Ramos (cell line): ENCODE measurements at regions not wholly inside any gene's neighbourhood (a gene's known extent, or its start where the extent isn't known, plus 50 kb on each side); places are given as distances from the start of the nearest gene placed in this dataset.
"Not testable (repeated sequence)": the region's sequence is repeated elsewhere in the genome, so short reads cannot be mapped to it uniquely, and the experiment has no call there.

Experiments used
- in situ Hi-C: fragments of 300-500 bp; cut with MboI; formaldehyde crosslinking; loops from one replicate; pipeline ENCODE4 v1.14.3; 2022; ENCODE audit warnings: low sequenced_read_pairs; ENCODE audit not compliant: unreplicated experiment

- in situ Hi-C loops = no loop called here
These were observed 140.8 kb upstream of the ISL1 start for GRCh38 chr5:51242456-51242855.

GRCh38 chr5:51250957-51251356 lies 132.3 kb upstream of the ISL1 start:
- in situ Hi-C loops = not testable (repeated sequence)

- in situ Hi-C loops = no loop called here
These were observed 112.0 kb upstream of the ISL1 start for GRCh38 chr5:51271261-51271660.

GRCh38 chr5:51273021-51273420 lies 110.2 kb upstream of the ISL1 start:
- in situ Hi-C loops = no loop called here

GRCh38 chr5:51273871-51274270 lies 109.4 kb upstream of the ISL1 start:
- in situ Hi-C loops = no loop called here

GRCh38 chr5:51275428-51275827 lies 107.8 kb upstream of the ISL1 start:
- in situ Hi-C loops = no loop called here

- in situ Hi-C loops = no loop called here
These were observed 107.0 kb upstream of the ISL1 start for GRCh38 chr5:51276250-51276649.

- in situ Hi-C loops = no loop called here
These were observed 104.7 kb upstream of the ISL1 start for GRCh38 chr5:51278539-51278938.

- in situ Hi-C loops = no loop called here
These were observed 103.1 kb upstream of the ISL1 start for GRCh38 chr5:51279983-51280706.

- in situ Hi-C loops = no loop called here
These were observed 97.2 kb upstream of the ISL1 start for GRCh38 chr5:51286046-51286445.

GRCh38 chr5:51302343-51302742 lies 80.9 kb upstream of the ISL1 start:
- in situ Hi-C loops = no loop called here

GRCh38 chr5:51326844-51327243 lies 56.4 kb upstream of the ISL1 start:
- in situ Hi-C loops = no loop called here
